ENCODE measurements at regions not wholly inside any gene's neighbourhood (a gene's known extent, or its start where the extent isn't known, plus 50 kb on each side); places are given as distances from the start of the nearest gene placed in this dataset.

DNA sequence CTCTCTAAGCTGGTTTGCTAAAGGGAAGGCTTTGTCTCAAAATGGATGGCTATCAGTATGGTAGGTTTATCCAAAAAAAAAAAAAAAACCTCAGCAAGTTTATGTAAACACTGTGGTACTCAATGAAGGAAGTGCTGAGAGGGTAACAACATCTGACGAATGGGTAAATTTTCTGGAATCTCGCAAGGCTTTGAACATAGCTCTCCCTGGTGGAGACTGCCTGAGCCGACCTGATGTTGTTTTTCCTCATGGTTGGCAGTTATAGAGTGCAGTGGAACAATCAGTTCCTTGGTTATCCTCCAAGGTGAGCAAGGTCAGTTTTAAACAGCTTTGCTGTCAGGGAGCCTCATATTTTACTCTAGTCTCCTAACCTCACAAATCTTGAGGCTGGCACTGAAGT, 94.6 kb downstream of the ZPLD1 start:
- DNase-seq (ENCODE audit: low read depth in 2 of 2) = no peak

DNA sequence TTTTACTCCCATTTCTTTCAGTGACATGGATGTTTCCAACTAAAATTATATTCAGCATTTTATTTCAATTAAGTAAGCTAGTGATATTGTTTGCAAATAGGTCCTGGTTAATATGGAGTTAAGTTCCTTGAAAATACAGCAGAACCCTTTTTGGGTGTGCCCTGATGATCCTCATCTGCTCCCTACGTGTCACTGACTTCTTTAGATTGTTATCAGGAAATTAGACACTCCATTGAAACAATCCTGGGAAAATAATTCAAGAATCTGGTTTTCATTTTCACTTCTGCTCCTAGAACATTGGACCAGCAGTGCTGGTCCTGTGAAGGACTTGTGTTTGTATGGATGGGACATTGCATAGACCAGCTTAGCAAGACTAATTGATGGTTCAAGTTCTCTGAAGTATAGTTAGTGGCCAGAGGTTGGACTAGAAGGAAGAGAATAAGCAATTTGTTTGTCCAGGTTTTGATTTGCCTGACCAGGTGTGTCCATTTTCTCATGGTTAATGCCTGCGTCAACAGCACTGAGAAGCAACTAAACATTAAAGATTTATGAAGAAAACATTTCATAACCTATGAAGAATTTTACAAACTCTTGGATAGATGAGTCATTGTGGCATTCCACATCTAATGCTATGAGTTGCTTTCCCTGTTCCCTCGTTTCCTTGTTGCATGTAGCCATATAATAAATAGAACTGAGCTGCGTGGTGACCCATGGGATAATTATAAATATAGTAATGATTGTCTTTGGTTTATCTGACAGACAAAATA, 95.8 kb downstream of the ZPLD1 start:
- DNase-seq (ENCODE audit: low read depth in 2 of 2) = no peak

DNA sequence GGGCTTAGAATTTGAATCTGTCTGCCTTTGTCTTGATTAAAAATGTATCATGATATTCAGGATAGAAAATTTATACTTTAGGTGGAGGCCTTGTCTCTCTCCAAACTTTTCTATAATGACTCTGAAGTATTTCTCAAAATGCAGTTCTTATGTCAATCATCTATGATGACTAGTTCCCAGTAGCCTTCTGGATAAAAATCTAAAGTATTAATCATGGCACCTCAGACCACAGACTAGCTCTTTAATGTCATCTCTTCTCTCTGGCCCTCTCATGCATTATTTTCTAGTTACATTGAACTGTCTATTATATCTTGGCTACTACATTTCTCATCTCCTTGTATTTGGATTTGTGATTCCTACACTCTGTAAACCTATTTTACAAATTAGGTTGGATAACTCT, 96.9 kb downstream of the ZPLD1 start:
- no peak for DNase-seq (ENCODE audit: low read depth in 2 of 2)

GRCh38 chr3:102532901-102533300, 98.1 kb downstream of the ZPLD1 start:
- DNase-seq (ENCODE audit: low read depth in 2 of 2) = no peak

DNA sequence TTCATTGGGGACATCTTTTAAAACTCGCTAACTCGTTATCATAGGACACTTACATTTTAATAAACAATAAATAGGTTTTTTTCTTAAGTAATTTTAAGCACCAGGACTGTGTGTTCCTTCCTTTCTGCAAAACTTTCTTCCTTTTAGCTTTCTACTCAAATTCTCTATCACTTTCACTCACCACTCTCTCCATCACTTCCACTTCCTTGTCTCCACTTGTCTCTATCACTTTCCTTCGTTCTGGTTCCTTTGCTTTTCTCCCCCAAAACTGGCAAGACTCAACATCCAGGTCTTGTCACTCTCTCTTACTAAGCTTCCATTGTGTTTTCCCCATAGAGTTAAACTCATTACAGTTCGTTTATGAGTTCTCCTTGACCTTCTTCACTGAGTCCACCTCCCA, 99.0 kb downstream of the ZPLD1 start:
- DNase-seq (ENCODE audit: low read depth in 2 of 2) = no peak

DNA sequence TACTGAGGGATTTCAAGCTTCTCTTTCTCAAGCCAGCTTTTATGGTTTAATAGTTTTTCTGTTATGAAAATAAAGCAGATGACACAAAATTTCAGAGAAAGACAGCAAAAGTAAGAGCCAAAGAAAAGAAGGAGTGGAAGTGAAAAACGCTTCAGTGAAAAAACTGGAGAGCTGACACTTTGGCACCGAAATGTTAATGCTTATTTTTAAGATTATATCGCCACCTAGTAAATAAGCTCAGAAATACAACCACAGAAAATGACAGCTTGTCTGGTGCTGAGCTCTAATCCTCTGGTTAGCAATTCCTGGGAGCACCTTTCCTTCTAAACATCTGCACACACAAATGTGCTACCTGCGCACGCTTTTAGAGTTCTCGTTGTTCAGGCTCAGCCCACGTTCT, 101.6 kb downstream of the ZPLD1 start:
- DNase-seq (ENCODE audit: low read depth in 2 of 2) = no peak

DNA sequence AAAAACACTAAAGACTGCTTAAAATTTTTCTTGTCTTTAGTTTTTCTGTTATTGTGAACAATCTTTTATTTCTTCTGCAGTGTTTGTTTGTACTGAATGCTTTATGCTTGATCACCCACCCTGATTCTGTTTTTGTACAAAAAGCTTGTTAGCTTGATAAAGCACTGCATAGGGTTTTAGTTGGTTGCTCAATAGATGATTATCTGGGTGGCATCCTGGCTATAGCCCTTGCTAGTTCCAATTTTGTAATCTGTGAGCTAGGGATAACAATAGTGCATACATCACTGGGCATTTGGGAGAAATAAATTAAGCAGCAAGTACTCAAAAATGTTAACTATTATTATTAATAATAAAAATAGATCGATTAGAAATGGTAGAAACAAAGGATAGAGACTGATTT, 102.3 kb downstream of the ZPLD1 start:
- DNase-seq (ENCODE audit: low read depth in 2 of 2) = no peak

DNA sequence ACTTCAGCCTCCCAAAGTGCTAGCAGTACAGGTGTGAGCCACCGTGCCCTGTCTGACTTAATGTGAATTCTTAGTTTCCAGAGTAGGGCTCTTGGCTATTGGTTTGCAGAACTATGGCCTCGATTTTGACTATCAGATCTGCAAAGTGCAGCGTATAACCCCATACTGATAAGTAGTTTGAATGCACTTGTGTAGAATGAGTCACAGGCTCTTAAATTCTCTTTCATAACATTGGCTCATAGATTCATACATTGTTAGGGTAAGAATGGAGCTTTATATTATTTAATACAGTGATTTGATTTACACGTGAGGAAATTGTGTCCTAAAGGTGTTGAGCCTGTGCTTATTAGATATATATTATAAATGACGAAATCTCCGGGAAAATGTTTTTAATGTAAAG, 109.9 kb downstream of the ZPLD1 start:
- no peak for DNase-seq (ENCODE audit: low read depth in 2 of 2)

DNA sequence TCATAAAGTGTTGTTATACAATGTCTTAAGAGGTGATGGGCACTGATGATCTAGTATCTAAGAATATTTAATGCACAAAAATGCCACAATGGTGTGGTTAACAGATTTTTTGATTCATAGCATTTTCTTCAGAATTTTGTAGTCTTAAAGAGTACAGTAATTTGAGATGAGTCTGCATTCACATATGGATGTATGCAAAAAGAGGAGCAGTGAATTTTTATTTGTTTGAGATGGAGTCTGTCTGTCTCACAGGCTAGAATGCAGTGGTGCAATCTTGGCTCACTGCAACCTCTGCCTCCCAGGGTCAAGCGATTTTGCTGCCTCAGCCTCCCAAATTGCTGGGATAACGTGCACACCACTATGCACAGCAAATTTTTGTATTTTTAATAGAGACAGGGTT, 110.5 kb downstream of the ZPLD1 start:
- no peak for DNase-seq (ENCODE audit: low read depth in 2 of 2)

DNA sequence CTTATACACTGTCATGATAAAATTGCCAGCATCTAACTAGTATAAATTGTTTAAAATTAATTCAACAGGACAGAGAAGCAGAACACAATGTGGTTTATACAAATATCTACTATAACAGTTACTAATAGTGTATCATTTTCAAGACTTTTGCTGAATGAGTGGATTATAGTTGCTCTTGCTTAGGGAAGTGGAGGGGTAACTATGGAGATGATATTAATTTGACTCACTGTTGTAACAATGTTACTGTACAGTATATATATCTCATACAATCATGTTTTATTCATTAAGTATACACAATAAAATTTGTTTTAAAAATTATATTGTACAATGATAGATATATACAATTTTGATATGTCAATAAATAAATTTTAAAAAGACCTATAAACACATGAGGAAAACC, 119.1 kb downstream of the ZPLD1 start:
- DNase-seq (ENCODE audit: low read depth in 2 of 2) = no peak

DNA sequence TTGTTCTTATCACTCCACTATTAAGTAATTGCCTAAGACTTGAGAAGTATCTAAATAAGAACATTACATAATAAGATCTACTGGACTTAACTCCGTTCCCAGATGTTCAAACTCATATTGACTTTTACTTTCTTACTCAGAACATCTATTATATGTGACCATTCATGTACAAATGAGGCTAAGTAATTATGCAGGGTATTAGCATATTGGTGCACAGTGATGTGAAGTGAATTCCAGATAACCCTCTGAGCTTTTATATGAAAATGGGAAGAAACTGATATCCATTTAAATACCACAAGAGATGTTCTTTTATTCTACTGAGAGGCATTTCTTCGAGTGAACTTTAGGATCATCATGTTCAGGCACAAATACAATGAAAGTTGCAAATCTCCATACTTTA, 135.7 kb downstream of the ZPLD1 start:
- DNase-seq (ENCODE audit: low read depth in 2 of 2) = no peak

DNA sequence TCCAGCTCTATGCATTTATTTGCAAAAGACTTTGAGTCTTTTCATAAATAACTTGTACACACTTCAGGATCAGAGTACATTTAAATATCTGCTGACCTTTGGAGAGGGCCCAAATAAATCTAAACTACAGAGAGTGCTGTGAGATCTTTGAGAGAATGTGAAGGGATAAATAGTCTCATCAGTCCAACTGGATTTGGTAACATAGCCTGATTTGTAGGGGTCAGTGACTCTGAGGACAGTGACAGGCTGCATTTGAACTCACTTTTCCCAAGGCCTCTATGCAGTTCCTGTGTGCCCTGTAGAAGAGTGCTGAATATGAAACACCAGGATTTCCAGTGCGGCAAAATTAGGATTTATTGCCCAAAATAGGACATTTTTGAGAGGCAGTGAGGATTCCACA, 136.2 kb downstream of the ZPLD1 start:
- DNase-seq (ENCODE audit: low read depth in 2 of 2) = no peak

- no peak for DNase-seq (ENCODE audit: low read depth in 2 of 2)
Measured at GRCh38 chr3:102571720-102572384, 137.0 kb downstream of the ZPLD1 start.

GRCh38 chr3:102573483-102574028, 138.7 kb downstream of the ZPLD1 start:
- no peak for DNase-seq (ENCODE audit: low read depth in 2 of 2)

DNA sequence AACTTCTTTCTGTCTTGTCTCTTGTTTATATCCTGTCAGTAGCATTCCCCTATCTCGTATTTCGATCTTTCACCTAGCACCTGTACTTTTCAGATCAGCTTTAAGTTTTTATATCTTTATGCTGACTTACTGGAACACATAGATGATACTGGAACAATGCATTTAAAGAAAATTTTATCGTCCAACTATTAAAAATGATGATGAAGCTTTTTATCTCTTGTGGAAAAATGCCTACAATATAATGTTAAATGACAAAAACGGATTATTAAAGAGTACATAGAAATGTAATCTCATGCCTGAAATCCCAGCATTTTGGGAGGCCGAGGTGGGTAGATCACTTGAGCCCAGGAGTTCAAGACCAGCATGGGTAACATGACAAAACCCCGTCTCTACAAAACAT, 139.5 kb downstream of the ZPLD1 start:
- DNase-seq (ENCODE audit: low read depth in 2 of 2) = no peak

- DNase-seq (ENCODE audit: low read depth in 2 of 2) = no peak
Measured at GRCh38 chr3:102576651-102577050, 141.8 kb downstream of the ZPLD1 start.

- no peak for DNase-seq (ENCODE audit: low read depth in 2 of 2)
Measured at GRCh38 chr3:102577082-102577789, 142.4 kb downstream of the ZPLD1 start.

GRCh38 chr3:102580760-102581159, 145.9 kb downstream of the ZPLD1 start:
- no peak for DNase-seq (ENCODE audit: low read depth in 2 of 2)

DNA sequence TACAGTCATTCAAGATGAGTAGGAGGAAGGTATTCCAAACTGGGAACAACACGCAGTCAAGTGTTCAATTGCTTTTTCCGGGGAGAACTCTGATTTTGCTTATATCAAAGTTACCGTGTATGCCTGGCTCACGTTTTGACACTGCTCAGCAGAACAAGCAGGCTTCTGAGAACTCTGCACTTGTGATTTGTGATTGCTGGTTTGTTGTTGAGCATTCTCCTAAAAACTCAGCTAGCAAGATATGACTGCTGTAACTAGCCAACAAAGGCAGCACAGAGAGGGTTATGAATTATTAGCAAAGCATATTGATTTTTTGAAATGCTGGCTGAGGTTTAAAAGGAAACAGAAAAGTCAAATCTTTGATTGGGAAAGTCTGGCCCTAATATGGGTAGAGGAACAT, 151.7 kb downstream of the ZPLD1 start:
- DNase-seq (ENCODE audit: low read depth in 2 of 2) = no peak

DNA sequence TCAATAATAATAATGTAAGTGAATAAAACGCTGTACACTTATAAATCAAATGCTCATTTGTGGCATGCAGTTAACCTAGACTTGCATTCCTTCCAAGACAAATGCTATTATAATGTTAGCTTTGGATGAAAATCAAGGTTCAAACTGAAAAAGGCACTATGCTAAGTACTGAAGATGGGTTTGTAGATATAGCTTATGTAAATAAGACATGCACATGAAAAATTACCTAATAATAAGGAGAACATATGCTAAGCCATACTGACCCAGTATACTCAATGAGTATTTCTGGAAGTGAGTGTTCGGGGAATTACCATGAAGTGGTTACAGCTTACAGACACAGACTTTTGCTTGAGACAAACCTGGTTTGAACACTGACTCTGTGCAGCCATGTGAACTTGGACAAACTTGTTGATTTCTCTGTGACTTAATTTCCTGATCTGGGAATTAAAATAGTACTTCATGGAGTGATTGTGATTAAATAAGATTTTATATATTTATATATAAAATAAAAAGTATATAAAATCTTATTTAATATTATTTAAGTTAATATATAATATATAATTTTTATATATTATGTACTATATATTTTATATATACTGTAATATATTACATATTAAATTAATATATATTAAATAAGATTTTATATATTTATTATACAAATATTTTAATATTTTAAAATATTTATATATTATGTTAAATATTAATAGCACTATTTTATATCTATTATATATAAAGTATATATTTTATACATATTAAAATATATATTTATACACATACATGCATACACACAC, 159.2 kb downstream of the ZPLD1 start:
- DNase-seq (ENCODE audit: low read depth in 2 of 2) = no peak

DNA sequence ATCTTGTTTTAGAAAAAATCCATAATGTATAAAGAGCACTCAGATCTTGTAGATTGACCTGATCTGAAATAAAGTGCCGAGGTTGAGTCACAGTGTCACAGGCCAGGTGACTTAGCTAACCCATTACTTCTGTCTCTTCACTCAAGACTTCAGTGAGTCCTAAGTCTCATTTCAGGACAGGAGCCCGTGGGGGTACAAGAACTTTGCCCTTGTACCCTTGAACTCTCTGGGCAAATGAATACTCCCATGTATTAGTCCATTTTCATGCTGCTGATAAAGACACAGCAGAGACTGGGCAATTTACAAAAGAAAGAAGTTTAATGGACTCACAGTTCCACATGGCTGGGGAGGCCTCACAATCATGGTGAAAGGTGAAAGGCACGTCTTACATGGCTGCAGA, 160.2 kb downstream of the ZPLD1 start:
- no peak for DNase-seq (ENCODE audit: low read depth in 2 of 2)
